ENCODE measurements at regions not wholly inside any gene's neighbourhood (a gene's known extent, or its start where the extent isn't known, plus 50 kb on each side); places are given as distances from the start of the nearest gene placed in this dataset.

DNA sequence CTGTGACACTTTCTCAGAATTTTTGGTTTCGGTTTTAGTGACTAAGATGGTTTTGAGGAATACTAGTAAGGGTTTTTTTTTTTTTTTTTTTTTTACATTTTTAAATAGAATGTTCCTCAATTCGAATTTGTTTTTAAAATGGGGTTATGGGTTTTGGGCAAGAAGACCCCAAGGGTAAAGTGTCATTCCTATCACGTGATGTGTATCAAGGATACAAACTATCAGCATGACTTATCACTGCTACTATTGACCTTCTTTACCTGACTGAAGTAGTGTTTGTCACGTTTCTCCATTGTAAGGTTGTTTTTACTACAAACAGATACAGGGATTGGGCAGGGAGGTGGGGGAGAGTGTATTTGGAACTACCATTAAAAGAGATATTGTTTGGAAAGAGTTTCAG, 781.1 kb upstream of the ADGRL4 start:
- TF ChIP-seq EZH2phosphoT487 (conservative IDR thresholded peaks at IDR 0.05; ENCODE audit: low read length): no peak
- TF ChIP-seq, protein P1, sequence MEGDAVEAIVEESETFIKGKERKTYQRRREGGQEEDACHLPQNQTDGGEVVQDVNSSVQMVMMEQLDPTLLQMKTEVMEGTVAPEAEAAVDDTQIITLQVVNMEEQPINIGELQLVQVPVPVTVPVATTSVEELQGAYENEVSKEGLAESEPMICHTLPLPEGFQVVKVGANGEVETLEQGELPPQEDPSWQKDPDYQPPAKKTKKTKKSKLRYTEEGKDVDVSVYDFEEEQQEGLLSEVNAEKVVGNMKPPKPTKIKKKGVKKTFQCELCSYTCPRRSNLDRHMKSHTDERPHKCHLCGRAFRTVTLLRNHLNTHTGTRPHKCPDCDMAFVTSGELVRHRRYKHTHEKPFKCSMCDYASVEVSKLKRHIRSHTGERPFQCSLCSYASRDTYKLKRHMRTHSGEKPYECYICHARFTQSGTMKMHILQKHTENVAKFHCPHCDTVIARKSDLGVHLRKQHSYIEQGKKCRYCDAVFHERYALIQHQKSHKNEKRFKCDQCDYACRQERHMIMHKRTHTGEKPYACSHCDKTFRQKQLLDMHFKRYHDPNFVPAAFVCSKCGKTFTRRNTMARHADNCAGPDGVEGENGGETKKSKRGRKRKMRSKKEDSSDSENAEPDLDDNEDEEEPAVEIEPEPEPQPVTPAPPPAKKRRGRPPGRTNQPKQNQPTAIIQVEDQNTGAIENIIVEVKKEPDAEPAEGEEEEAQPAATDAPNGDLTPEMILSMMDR (IDR thresholded peaks at IDR 0.05; ENCODE audit: insufficient read depth, low read length, poor library complexity, severe bottlenecking): no peak
- no peak overlapping the region for H2AFZ ChIP-seq (ENCODE audit: low read depth, low read length, severe bottlenecking)

DNA sequence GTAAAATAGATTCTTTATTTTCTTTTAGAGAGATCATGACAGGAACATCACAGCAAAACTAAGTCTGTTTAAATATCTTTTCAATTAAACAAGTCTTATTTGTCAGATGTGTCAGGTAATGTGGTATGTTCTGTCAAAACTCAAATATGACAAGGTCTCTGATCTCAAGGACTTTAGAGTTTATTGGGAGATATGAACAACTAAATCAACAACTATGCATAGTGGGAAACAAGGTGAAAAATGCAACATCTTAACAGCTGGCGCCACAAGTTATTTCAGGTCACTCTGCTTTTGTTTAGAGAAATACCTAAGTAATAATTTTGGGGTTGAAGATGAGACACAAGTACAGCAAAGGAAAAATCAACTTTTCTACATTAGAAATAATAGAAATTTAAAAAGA, 779.4 kb upstream of the ADGRL4 start:
- TF ChIP-seq EZH2phosphoT487 (conservative IDR thresholded peaks at IDR 0.05; ENCODE audit: low read length): no peak
- TF ChIP-seq, protein P1 (IDR thresholded peaks at IDR 0.05; ENCODE audit: insufficient read depth, low read length, poor library complexity, severe bottlenecking): no peak
- Histone ChIP-seq H3K36me3 (ENCODE audit: low read length) (no peaks in the 10 kb centered on the region), H2AFZ (ENCODE audit: low read depth, low read length, severe bottlenecking) (no peak overlapping the region), H3K4me3 (ENCODE audit: insufficient read depth, low read length, poor library complexity, severe bottlenecking) (no peak overlapping the region), H4K20me1 (ENCODE audit: low read depth, low read length) (no peaks in the 10 kb centered on the region), H3K27me3 (ENCODE audit: low read length) (no peaks in the 10 kb centered on the region), H3K4me2 (ENCODE audit: low read depth, low read length, poor library complexity, severe bottlenecking) (no peak overlapping the region), H3K9me3 (ENCODE audit: insufficient read depth, low read length) (no peaks in the 10 kb centered on the region), H3K9ac (ENCODE audit: low read length) (no peak overlapping the region), H3K9me2 (replicated peaks; ENCODE audit: insufficient read depth, low read length) (no peaks in the 10 kb centered on the region), H3F3A (ENCODE audit: insufficient read depth) (no peaks in the 10 kb centered on the region), H3K27ac (ENCODE audit: low read depth, low read length) (no peak overlapping the region), H3K79me2 (ENCODE audit: insufficient read depth, low read length) (no peaks in the 10 kb centered on the region)

More for the DNA sequence above, 781.1 kb upstream of the ADGRL4 start:
- H3K36me3 ChIP-seq (ENCODE audit: low read length): no peaks in the 10 kb centered on the region
- no peaks in the 10 kb centered on the region for H3K27me3 ChIP-seq (ENCODE audit: low read length)
- no peaks in the 10 kb centered on the region for H3F3A ChIP-seq (ENCODE audit: insufficient read depth)
- H3K9me3 ChIP-seq (ENCODE audit: insufficient read depth, low read length): no peaks in the 10 kb centered on the region
- H3K4me3 ChIP-seq (ENCODE audit: insufficient read depth, low read length, poor library complexity, severe bottlenecking): no peak overlapping the region
- no peak overlapping the region for H3K27ac ChIP-seq (ENCODE audit: low read depth, low read length)
- H4K20me1 ChIP-seq (ENCODE audit: low read depth, low read length): no peaks in the 10 kb centered on the region
- H3K9ac ChIP-seq (ENCODE audit: low read length): no peak overlapping the region
- no peaks in the 10 kb centered on the region for H3K79me2 ChIP-seq (ENCODE audit: insufficient read depth, low read length)
- no peaks in the 10 kb centered on the region for H3K9me2 ChIP-seq (replicated peaks; ENCODE audit: insufficient read depth, low read length)
- no peak overlapping the region for H3K4me2 ChIP-seq (ENCODE audit: low read depth, low read length, poor library complexity, severe bottlenecking)

DNA sequence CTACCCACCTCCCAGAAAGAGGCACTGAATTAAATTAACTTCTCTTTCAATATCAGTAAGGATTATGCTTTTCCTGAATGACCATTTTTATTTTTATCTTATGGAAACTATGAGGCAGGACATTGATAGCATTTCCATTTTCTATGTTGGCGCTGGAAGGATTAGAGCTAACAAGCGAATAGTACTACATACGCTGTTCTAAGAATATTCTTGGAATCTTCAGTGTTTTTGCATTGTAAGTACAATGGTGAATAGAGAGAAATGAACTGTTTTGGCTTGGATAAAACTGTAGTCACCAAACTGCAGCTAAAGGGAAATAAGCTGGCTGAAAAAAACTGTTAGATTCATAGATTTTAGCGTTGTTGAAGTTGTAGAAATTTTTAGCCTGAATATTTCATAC, 779.0 kb upstream of the ADGRL4 start:
- H3K27ac ChIP-seq (ENCODE audit: low read depth, low read length): no peak overlapping the region
- no peaks in the 10 kb centered on the region for H3F3A ChIP-seq (ENCODE audit: insufficient read depth)
- no peaks in the 10 kb centered on the region for H3K36me3 ChIP-seq (ENCODE audit: low read length)
- no peaks in the 10 kb centered on the region for H3K27me3 ChIP-seq (ENCODE audit: low read length)
- no peaks in the 10 kb centered on the region for H3K9me2 ChIP-seq (replicated peaks; ENCODE audit: insufficient read depth, low read length)
- H3K9me3 ChIP-seq (ENCODE audit: insufficient read depth, low read length): no peaks in the 10 kb centered on the region
- H4K20me1 ChIP-seq (ENCODE audit: low read depth, low read length): no peaks in the 10 kb centered on the region
- H3K79me2 ChIP-seq (ENCODE audit: insufficient read depth, low read length): no peaks in the 10 kb centered on the region
- H2AFZ ChIP-seq (ENCODE audit: low read depth, low read length, severe bottlenecking): no peak overlapping the region
- H3K9ac ChIP-seq (ENCODE audit: low read length): no peak overlapping the region
- TF ChIP-seq, protein P1 (IDR thresholded peaks at IDR 0.05; ENCODE audit: insufficient read depth, low read length, poor library complexity, severe bottlenecking): no peak
- TF ChIP-seq EZH2phosphoT487 (conservative IDR thresholded peaks at IDR 0.05; ENCODE audit: low read length): no peak
- H3K4me2 ChIP-seq (ENCODE audit: low read depth, low read length, poor library complexity, severe bottlenecking): no peak overlapping the region
- no peak overlapping the region for H3K4me3 ChIP-seq (ENCODE audit: insufficient read depth, low read length, poor library complexity, severe bottlenecking)

Measured in SU-DHL-6 (cell line).